Activated B cell treated with CpG ODN at 0.5 μM for 24 hours (primary cell): ENCODE measurements at regions not wholly inside any gene's neighbourhood (a gene's known extent, or its start where the extent isn't known, plus 50 kb on each side); places are given as distances from the start of the nearest gene placed in this dataset.

Experiments
- ATAC-seq: fragments of 200-7000 bp; cut with Tn5 transposase; one replicate; pipeline ENCODE4 v1.10.0; 2021; ENCODE audit warnings: low read depth, mild to moderate bottlenecking, moderate library complexity
- CTCF ChIA-PET: fragments of 350-600 bp; sonication (Branson Sonifier 250); formaldehyde crosslinking; loops from one replicate; lab custom pipeline; 2021; ENCODE audit warnings: antibody characterized with exemption; lab: Charles Lee
- POLR2A ChIA-PET: fragments of 350-600 bp; sonication (Branson Sonifier 250); formaldehyde crosslinking; loops from one replicate; lab custom pipeline; 2021; ENCODE audit warnings: antibody characterized with exemption; lab: Charles Lee
- DNase-seq: peaks from one replicate; pipeline ENCODE4 v3.0.0; 2022
- H3K27ac Mint-ChIP-seq: one replicate; pipeline ENCODE4 v1.8.0; 2020; ENCODE audit warnings: mixed read lengths
- H3K27me3 Mint-ChIP-seq: one replicate; pipeline ENCODE4 v1.8.0; 2021; ENCODE audit warnings: mixed read lengths
- H3K36me3 Mint-ChIP-seq: one replicate; pipeline ENCODE4 v1.8.0; 2021; ENCODE audit warnings: low read depth, mixed read lengths
- H3K4me1 Mint-ChIP-seq: one replicate; pipeline ENCODE4 v1.8.0; 2021; ENCODE audit warnings: mixed read lengths
- H3K4me3 Mint-ChIP-seq: one replicate; pipeline ENCODE4 v1.8.0; 2020; ENCODE audit warnings: mild to moderate bottlenecking, mixed read lengths
- H3K9me3 Mint-ChIP-seq: one replicate; pipeline ENCODE4 v1.8.0; 2020; ENCODE audit warnings: mixed read lengths
- CTCF ChIP-seq: fragments of 200-600 bp; IDR thresholded peaks from one replicate; pipeline ENCODE4 v1.8.0; 2022; ENCODE audit warnings: antibody characterized with exemption, mild to moderate bottlenecking
- intact Hi-C: fragments of 100-400 bp; cut with micrococcal nuclease; formaldehyde crosslinking; loops from one replicate; pipeline ENCODE4 v1.15.1; 2024

GRCh38 chr13:64791373-64791772 lies 2438.8 kb downstream of the PCDH9 start:
- peaks cover 11% of the 10 kb centered on the region for H3K9me3 Mint-ChIP-seq
- intact Hi-C loops = no loop called here
- ChIA-PET CTCF (no interaction called here), POLR2A (no interaction called here)
- H3K4me1 Mint-ChIP-seq = no peaks in the 10 kb centered on the region
- DNase-seq = no peak
- no peaks in the 10 kb centered on the region for H3K36me3 Mint-ChIP-seq
- H3K27ac Mint-ChIP-seq = no peak overlapping the region
- H3K27me3 Mint-ChIP-seq = no peaks in the 10 kb centered on the region
- no peak overlapping the region for H3K4me3 Mint-ChIP-seq
- no peak for ATAC-seq
- TF ChIP-seq CTCF = no peak

- no peaks in the 10 kb centered on the region for H3K27me3 Mint-ChIP-seq
These were observed 2447.7 kb downstream of the PCDH9 start for GRCh38 chr13:64782466-64782865.

GRCh38 chr13:64778002-64778401 lies 2452.1 kb downstream of the PCDH9 start:
- Mint-ChIP-seq H3K27me3 (no peaks in the 10 kb centered on the region), H3K4me3 (no peak overlapping the region), H3K4me1 (no peaks in the 10 kb centered on the region), H3K9me3 (peaks cover 4% of the 10 kb centered on the region), H3K27ac (no peak overlapping the region), H3K36me3 (no peaks in the 10 kb centered on the region)
- POLR2A ChIA-PET = no interaction called here
- ATAC-seq (no peak), DNase-seq (no peak)
- TF ChIP-seq CTCF = no peak
- CTCF ChIA-PET = no interaction called here
- intact Hi-C loops = no loop called here

More at GRCh38 chr13:64782466-64782865, 2447.7 kb downstream of the PCDH9 start:
- no peak for DNase-seq
- no peak for ATAC-seq
- Mint-ChIP-seq H3K4me1 (no peaks in the 10 kb centered on the region), H3K4me3 (no peak overlapping the region), H3K36me3 (no peaks in the 10 kb centered on the region), H3K27ac (no peak overlapping the region), H3K9me3 (peaks cover 6% of the 10 kb centered on the region)
- CTCF ChIA-PET = no interaction called here
- POLR2A ChIA-PET = no interaction called here
- no peak for TF ChIP-seq CTCF
- intact Hi-C loops = no loop called here

- no peak overlapping the region for H3K27ac Mint-ChIP-seq
- no peaks in the 10 kb centered on the region for H3K4me1 Mint-ChIP-seq
- ATAC-seq (no peak), DNase-seq (no peak)
- H3K36me3 Mint-ChIP-seq = no peaks in the 10 kb centered on the region
- H3K27me3 Mint-ChIP-seq = no peaks in the 10 kb centered on the region
- ChIA-PET POLR2A (no interaction called here), CTCF (no interaction called here)
- peaks cover 8% of the 10 kb centered on the region for H3K9me3 Mint-ChIP-seq
- no peak overlapping the region for H3K4me3 Mint-ChIP-seq
- intact Hi-C loops = no loop called here
- no peak for TF ChIP-seq CTCF
These were observed 2455.2 kb downstream of the PCDH9 start for GRCh38 chr13:64774915-64775314.

- H3K9me3 Mint-ChIP-seq = peaks cover 9% of the 10 kb centered on the region
- no peak overlapping the region for H3K27ac Mint-ChIP-seq
- CTCF ChIA-PET = no interaction called here
- no peaks in the 10 kb centered on the region for H3K4me1 Mint-ChIP-seq
- ATAC-seq (no peak), DNase-seq (no peak)
- no peaks in the 10 kb centered on the region for H3K36me3 Mint-ChIP-seq
- POLR2A ChIA-PET = no interaction called here
- intact Hi-C loops = no loop called here
- no peak for TF ChIP-seq CTCF
- H3K27me3 Mint-ChIP-seq = no peaks in the 10 kb centered on the region
- H3K4me3 Mint-ChIP-seq = no peak overlapping the region
These were observed 2459.4 kb downstream of the PCDH9 start for GRCh38 chr13:64770743-64771142.
